ENCODE measurements at regions not wholly inside any gene's neighbourhood (a gene's known extent, or its start where the extent isn't known, plus 50 kb on each side); places are given as distances from the start of the nearest gene placed in this dataset.
"Not testable (repeated sequence)": the region's sequence is repeated elsewhere in the genome, so short reads cannot be mapped to it uniquely, and the experiment has no call there.

DNA sequence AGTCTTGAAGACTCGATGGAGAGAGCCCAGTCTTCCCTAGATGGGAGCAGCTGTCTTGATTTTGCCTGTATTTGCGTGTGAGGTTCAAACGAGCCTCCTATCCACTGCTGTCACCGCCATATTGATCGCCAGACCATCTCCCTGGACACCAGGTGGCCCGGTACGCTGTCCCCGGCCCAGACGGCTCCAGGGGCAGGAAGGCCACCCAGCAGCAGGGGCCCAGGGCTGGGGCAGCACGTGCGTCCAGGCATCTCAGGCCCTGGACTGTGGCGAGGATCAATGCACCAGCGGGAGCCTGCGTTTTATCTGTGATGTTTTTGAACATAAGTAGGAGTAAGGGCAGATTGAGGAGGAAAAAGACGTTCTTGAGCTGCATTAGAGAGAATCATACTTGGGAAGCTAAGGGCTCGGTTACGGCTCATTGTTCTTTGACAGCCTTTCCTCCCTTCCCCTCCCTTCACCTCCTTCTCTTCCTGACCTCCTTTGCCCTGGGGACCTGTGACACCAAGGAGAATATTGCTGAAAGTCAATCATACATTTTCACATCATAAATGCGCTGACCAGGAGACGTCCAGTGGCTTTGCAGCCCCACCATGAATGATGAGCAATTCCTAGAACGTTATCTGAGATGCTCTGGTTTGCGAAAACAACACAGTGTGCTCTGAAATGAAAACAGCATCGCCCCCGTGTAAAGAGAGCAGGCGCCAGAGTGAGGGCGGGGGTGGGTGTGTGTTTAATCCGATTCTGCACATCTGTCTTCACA lies 711.2 kb upstream of the SALL3 start:
- no peak for DNase-seq (ENCODE audit: low read depth in 3 of 3)

DNA sequence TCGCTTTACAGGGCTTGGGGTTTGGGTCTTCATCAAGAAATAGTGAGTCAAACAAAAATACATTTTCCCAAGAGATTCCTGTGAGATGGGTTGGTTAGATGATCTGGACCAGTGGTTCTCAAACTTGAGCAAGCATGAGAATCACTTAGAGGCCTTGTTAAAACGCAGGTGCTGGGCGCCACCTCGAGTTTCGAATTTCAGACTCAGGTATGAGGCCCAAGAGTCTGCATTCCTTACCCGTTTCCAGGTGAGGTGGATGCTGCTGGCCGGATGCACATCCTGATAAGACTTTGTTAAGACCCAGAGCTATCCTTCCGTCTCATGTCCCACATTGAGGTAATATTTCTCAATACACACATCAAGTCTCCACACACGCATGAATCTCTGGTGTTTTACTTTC lies 707.8 kb upstream of the SALL3 start:
- DNase-seq (ENCODE audit: low read depth in 3 of 3), result no peak

DNA sequence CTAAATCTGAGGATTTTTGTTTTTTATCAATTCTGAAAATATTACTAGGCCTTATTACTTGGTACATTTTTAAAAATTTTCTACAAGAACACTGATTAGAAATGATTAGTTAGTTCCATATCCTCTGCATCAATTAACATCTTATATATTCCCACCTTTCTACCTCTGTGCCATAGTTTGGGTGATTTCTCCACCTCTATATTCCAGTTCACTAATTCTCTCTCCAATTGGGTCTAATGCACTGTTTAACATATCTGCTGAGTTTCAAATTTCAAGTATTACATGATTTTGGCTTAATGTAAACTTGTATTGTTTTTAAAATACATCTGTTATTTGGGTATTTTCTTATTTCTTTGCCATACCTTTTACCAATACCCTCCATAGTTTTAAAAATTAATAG lies 705.7 kb upstream of the SALL3 start:
- no peak for DNase-seq (ENCODE audit: low read depth in 3 of 3)

DNA sequence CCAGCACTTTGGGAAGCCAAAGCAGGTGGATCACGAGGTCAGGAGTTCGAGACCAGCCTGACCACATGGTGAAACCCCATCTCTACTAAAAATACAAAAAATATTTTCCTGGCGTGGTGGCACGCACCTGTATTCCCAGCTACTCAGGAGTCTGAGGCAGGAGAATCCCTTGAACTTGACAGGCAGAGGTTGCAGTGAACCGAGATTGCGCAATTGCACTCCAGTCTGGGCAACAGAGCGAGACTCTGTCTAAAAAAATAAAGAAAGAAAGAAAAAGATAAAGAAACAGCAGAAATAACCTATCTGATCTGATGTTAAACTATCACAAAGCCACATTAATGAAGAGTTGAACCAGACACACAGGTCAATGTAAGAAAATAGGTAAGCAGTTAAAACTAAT lies 696.2 kb upstream of the SALL3 start:
- DNase-seq (ENCODE audit: low read depth in 3 of 3), result not testable (repeated sequence)

DNA sequence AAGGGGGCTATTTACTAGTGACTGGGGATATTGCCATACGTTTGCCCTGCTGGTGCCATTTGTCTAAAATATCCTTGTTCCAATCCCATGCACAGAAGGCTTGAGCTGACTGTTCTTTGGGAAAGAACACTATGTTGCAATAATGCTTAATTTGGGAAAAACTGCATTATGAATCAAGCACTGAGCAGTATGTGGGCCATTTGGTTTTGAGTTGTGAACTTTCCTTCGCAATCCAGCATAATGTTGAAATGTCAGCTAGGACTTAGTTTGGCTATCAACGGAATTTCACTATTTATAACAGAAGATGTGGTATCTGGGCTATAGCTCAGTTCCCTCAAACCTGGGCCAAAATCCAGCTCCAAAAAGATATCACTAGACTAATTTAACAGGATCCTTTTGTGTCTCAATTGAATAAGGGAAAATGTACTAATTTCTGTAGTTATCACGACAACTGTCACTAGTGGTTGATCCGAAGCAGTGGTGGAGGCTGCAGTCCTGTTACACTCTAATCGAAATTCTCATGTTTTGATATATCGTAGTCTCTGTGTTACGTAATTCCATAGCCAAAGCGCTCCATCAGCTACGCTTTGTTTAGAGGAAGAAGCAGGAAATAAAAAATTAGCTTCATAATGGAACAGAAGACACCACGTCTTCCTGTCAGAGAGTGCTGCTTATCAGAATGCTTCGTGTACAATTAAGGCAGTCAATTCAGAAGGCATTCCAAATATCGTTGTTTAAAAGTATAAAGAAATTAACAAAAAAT lies 686.8 kb upstream of the SALL3 start:
- DNase-seq (ENCODE audit: low read depth in 3 of 3), result no peak

DNA sequence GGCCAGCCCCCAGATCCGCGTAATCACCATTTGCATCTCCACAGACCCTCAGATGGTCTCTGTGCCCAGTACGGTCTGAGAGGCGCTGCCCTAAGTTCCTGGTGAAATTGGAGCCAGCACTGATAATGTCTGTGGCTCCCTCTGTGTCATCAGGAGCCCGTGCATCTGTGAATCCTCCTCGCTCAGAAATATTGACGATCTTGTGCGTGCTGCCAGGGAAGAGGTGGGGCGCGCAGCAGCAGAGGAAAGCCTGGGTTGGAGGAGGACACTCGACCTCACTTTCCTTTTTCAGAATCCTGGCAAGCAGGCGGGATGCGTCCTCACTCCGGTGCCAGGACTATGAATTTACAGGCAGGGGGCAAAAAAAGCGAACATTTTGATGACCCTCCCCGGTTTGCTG lies 686.1 kb upstream of the SALL3 start:
- no peak for DNase-seq (ENCODE audit: low read depth in 3 of 3)

DNA sequence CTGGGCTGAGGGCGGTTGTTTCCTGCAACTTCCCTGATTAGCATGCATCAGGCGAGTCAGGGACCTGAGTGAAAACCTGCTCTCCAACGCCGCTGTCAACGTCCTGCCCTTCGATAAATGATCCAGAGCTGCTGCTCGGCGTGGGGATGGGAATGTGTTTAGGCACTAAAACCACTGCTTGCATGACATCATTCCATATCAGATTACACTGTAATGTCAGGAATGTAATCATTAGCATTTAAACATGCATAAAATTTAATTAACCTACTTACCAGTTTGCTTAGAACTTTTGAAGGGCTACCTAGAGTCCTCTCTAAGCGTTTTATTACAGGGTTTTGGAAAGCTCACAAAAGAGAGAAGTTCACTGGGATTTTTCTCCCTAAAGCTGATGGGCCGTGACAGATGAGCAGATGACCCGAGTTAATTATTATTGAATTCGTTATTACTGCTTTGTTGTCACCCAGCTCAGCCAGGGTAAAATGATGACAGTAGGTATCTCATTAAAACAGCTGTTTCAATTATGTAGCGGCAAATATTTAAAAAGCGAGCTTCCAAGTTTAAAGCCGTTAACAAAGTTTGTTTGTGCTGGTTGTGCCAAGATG lies 685.6 kb upstream of the SALL3 start:
- no peak for DNase-seq (ENCODE audit: low read depth in 3 of 3)

DNA sequence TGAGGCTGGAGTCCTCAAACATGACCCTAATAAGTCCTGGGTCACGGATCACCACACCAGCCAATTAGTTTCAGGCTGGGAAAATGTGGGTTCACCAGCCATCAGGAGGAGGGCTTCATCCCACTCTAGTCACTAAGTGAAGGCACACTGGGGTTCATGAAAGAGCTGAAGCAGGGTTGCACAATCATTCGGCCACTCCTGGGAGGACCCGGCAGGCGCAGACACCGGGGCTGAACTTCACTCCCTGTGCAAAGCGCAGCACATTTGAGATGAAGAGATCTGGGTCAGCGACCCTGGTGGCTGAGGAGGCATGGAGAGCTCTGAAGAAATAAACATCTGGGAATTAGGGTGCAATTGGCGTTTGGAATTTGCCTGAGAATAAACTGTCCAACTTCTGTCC lies 684.4 kb upstream of the SALL3 start:
- no peak for DNase-seq (ENCODE audit: low read depth in 3 of 3)

DNA sequence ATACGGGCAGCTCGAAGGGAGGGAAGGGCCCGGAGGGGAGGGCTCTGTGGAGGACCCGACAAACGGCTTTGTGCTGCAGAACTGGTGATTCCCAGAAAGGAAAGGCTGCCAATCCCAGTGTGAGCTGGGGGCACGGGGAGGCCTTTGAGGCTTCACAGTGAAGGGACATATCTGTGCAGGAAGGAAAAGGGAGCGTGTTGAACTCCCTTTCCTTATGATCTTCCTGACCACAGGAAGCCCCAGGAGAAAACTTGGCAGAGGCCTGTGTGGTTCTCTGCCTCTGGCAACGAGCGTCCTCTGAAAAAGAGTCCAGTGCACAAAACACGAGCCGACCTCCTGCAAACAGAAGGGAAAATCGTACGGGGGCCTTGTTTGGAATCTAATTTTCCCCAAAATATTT lies 683.5 kb upstream of the SALL3 start:
- no peak for DNase-seq (ENCODE audit: low read depth in 3 of 3)

DNA sequence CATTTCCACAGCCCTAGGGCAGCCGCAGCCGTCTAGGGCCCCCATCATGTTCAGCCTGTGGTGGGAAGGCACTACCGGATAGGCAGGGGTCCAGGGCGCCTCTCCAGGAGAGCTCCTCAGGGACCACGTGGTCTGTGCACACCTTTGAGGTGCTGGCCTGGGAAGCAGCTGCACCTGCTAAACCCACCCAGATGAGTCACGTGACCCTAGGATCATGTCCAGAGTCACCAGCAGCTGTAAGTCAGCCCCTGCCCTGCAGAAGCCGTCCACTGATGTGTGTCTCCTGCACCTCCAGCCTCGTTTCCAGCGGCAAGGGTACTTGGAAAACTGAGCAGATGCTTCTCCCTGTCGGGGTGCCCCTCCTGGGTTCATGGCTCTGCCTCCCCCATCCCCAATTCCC lies 682.6 kb upstream of the SALL3 start:
- no peak for DNase-seq (ENCODE audit: low read depth in 3 of 3)

DNA sequence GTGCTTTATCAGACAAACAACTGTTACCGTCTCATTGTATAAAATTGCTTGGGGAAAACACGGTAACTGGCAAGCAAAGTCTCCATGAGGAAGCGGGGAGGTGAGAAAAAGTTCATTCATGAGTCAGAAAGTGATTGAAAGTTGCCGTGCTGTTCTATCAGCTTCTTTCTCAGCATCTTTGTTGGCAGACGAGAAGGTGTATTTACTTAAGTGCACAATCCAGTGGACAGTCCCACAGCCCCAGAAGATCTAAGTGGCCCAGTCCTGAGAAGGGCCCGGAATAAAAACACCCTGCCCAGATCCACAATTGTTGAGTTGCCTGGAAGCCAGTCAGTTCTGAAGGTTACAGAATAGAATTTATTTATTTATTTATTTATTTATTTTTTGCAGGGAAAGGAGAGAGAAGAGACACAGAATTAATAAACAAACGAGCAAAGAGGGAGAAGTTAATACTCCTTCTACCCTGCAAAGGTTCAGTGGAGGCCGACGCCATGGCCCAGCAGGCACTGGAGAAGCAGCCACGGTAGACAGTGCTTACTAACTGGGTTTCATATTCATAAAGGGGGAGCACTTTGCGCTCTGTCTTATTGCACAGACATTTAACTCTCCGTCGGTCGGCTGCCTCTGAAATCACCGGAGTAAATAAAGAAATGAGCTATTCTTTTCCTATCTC lies 676.0 kb upstream of the SALL3 start:
- no peak for DNase-seq (ENCODE audit: low read depth in 3 of 3)

DNA sequence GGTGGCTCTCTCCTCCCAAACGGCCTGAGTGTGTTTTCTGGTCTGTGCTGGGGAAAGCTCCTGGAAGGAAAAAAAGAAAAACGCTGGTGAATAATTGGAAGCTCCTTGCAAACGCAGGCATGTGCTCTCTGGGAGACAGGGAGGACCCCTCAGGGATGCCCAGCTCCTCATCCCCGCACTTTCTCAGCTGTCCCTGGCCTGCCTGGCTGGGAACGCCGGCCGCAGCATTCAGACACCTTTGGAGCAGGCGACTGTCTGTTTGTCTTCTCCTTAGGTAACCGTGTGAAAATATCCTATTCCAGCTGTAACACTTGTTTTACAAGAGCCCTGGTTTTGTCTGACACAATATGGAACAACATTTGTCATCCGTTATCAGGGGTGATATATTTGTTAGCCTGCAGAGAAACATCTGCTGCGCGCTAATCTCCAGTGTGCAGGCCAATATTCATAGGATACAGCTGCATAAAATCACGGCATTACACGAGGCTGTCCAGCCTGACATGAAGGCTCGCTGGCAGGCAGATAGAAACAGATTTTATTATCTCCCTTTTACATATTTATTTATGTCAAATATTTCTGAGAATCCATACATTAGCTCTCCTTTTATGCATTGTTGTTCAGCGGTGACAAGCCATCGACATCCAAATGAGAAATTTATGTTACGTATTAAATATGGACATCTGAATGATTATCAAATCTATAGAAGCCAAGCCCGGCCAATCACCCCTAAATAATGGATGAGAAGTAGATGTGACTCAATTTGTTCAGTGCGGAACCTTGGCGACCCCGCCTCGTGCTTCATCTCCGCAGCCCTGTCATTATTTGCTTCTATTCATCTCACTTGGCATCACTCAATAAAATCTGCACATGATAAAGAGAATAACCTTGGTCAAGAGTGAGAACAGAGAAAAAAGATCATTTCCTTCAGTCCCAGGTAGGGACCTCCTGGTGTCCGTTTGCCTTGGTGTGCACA lies 675.1 kb upstream of the SALL3 start:
- no peak for DNase-seq (ENCODE audit: low read depth in 3 of 3)

DNA sequence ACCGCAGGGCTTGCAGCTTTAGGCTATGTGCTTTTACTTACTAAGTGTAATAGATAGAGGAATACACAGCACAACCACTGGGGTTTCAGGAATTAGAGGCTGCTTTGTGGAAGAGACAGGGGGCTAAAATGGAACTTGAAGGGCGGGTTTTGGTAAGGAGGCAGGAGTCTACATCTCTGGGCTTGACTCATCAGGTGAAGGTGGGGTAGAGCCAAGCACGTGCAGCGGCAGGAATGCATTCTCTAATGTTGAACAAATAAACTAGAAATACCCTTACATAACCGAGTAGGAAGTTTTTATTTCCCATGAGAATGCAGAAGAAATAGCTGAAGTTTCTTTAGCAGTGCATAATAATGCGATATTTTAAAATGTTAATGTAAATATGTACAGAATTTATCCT lies 673.8 kb upstream of the SALL3 start:
- DNase-seq (ENCODE audit: low read depth in 3 of 3), result no peak

DNA sequence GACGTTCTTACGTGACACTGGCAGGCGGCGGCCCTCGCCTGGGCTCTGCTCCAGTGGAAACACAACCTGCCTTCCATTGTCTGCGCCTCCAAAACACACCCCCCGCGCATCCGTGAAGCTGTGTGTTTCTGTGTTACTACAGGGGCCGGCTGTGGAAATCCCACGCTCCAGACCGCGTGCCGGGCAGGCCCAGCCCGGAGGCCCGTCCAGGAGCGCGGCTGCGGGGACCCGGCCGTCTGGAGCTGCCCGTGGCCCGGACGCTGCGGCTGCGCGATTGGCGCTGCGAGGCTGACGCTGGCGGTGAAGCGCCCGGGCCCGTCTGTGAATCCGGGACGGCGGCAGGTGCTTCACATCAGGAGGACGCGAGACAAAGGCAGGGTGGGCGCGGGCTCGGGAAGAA lies 670.3 kb upstream of the SALL3 start:
- DNase-seq (ENCODE audit: low read depth in 3 of 3), result no peak

DNA sequence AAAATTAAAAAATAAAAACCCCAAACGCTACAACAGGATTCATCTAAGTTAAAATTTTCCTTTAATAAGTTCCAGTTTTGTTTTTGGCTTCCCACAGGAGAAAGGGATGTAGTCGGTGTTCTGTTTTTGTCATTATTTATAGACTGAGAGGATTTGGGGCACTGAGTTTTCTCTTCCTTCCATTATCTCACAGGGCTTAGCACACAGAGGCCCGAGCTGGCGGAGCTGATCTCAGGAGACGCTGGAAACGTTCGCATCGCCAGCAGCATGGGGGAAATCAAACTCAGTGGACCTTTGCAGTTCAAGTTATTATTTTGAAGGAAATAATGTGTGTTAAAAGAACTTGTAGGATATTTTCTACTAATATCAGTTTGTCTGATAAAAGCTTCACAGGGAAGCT lies 669.7 kb upstream of the SALL3 start:
- no peak for DNase-seq (ENCODE audit: low read depth in 3 of 3)

DNA sequence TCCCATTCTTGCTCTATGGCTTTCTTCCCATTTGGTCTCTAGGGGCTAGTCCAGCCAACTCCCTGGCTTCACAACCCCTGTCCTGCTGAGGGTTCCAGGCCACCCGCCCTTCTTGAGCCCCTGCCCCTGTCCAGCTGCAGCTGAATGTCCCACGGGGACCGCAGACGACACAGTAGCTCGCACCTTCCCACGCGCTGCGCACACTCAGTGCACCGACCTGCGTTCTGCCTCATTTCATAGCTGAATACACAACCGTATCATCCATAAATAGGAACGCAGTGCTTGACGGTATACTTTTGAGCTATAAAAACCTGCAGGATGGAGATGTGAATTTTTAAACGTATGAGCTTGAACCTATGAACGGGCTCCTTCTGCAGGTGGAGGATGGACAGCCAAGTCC lies 660.4 kb upstream of the SALL3 start:
- DNase-seq (ENCODE audit: low read depth in 3 of 3), result no peak

DNA sequence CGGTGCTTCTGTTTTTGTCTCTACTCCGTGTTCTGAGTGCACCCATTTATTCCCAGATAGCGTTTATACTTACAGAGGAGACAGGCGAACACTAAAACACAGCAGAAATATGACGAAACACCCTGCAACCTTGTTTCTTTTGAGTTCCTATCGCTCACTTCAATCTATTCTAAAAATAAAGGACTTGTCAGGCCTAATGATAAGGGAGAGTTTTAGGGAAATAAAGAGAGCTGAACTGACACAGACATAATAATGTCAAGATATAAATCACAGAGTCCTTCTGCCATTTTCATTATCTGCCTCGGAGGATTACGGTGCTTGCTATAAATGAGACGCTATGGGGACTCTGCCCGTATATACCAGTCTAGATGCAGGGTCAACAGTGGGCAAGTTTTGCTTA lies 659.7 kb upstream of the SALL3 start:
- no peak for DNase-seq (ENCODE audit: low read depth in 3 of 3)

DNA sequence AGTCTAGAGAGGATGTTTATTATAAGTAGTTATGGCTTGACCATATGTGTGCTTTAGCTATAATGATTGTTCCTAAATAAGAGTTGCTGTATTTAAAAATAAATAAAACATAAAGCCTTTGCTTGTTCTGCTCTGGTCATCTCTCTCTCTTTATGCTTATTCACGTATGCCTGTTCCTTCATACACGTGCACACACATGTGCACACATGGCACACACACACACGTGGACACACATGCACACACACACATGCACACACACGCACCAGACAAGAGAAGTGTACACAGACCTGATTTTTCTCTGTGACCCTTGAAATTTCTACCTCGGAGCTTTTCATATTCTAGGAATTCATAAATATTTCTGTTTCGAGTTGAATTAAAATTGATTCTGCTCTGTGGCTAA lies 658.2 kb upstream of the SALL3 start:
- DNase-seq (ENCODE audit: low read depth in 3 of 3), result no peak

DNA sequence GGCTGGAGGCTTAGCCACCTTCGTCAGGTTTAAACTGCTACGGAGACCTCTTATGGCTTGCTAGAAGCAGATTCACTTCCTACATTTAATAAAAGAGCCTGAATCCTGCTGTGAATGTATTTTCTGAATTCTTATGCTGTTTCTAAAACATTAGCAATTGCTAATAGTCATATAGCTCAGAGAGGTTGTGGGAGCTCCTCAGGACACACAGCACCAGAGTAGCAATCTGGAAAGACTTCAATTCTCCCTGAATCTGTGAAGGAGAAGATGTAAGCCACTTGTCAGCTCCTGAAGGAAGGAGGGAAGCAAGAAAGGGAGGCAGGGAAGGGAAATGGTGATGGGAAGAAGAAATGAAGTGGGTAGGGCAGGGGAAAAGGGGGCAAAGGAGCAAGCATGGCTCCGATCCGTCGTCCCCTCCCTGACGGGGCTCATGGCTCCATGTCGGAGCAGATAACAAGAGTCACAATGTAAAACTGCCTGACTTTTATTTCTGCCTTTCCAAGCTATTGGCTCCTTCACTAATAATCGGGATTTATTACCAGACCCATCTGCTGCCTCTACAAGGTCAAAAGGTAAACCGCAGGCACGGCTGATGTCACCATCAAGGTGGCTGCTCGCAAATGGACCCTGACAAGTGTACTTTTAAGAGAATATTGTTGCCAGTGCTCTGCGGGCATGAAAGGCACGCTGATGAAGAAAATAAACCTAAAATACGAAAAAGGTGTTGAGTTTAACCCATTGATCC lies 656.0 kb upstream of the SALL3 start:
- DNase-seq (ENCODE audit: low read depth in 3 of 3), result no peak

DNA sequence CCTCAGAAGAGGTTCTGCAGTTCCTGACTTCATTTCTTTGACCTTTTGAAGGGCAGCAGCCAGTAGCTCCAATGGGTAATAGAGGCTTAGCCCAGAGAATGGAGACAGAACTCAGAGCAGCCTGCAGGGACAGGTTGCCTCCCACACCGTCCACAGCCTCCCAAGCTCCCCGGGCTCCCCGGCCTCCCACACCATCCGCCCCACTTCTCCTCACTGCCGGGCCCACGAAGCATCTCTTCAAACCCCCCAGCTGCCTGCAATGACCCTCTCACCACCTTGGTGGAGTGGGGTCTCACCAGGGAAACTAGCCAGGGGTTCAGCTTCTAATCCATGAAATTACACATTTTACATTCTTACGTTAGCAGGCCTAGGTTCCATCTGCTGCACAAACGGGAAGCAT lies 652.0 kb upstream of the SALL3 start:
- no peak for DNase-seq (ENCODE audit: low read depth in 3 of 3)

DNA sequence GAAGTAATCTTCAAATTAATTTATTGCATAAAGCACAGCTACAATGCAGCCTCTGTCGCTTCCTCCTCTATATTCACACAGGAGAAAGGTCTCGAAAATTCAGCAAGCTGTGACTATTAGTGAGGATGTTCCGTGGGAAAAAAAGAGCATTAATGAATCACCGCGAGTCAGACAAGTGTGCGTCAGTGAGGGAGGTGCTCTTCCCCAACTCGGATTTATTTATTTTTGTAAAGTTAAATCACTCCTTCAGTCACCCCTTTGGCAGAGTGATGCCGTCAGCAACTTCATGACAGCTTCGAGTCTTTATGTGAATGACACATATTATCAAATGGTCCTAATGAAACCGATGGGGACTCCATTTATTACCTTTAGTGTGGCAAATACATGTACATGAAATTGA lies 648.9 kb upstream of the SALL3 start:
- no peak for DNase-seq (ENCODE audit: low read depth in 3 of 3)

All from stimulated activated CD4-positive, alpha-beta T cell treated with anti-CD3 and anti-CD28 coated beads, TNF-alpha, amount 100 ng/mL, for 24 hours (primary cell).